GM13977 (cell line): ENCODE measurements at regions not wholly inside any gene's neighbourhood (a gene's known extent, or its start where the extent isn't known, plus 50 kb on each side); places are given as distances from the start of the nearest gene placed in this dataset.

Experiments used
- DNase-seq: peaks from one replicate; pipeline ENCODE4 v3.0.0; 2012; ENCODE audit warnings: low spot score
- CTCF ChIP-seq: IDR thresholded peaks from 2 replicates; pipeline ENCODE4 v1.5.1; 2012; ENCODE audit warnings: mild to moderate bottlenecking, control low read depth; ENCODE audit not compliant: insufficient read depth; ENCODE audit errors: extremely low read depth, missing control alignments
- in situ Hi-C: fragments of 300-500 bp; cut with MboI; formaldehyde crosslinking; loops from one replicate; pipeline ENCODE4 v1.12.0; 2022; ENCODE audit warnings: low sequenced_read_pairs, low pct_unique_long_range_greater_than_20kb, mixed read lengths, inconsistent platforms; ENCODE audit not compliant: unreplicated experiment

- in situ Hi-C loops: no loop called here
- no peak for DNase-seq
- no peak for TF ChIP-seq CTCF
These were observed 277.0 kb upstream of the B3GALT2 start for GRCh38 chr1:193463326-193463932.

- TF ChIP-seq CTCF: no peak
- in situ Hi-C loops: no loop called here
- no peak for DNase-seq
These were observed 276.4 kb upstream of the B3GALT2 start for GRCh38 chr1:193462629-193463320.

GRCh38 chr1:193458628-193459027, 272.2 kb upstream of the B3GALT2 start:
- in situ Hi-C loops: no loop called here
- no peak for DNase-seq
- no peak for TF ChIP-seq CTCF

- in situ Hi-C loops: no loop called here
- DNase-seq: no peak
- TF ChIP-seq CTCF: no peak
These were observed 271.3 kb upstream of the B3GALT2 start for GRCh38 chr1:193457676-193458075.

GRCh38 chr1:193456811-193457280, 270.4 kb upstream of the B3GALT2 start:
- no peak for TF ChIP-seq CTCF
- DNase-seq: no peak
- in situ Hi-C loops: no loop called here

- no peak for DNase-seq
- in situ Hi-C loops: no loop called here
- no peak for TF ChIP-seq CTCF
These were observed 265.2 kb upstream of the B3GALT2 start for GRCh38 chr1:193451606-193452005.
